ENCODE measurements at regions not wholly inside any gene's neighbourhood (a gene's known extent, or its start where the extent isn't known, plus 50 kb on each side); places are given as distances from the start of the nearest gene placed in this dataset.

- H4K20me1 ChIP-seq (ENCODE audit: insufficient read depth) = no peaks in the 10 kb centered on the region
- H3K4me2 ChIP-seq (ENCODE audit: low read length) = no peak overlapping the region
- H3F3A ChIP-seq (ENCODE audit: insufficient read depth, low read length, poor library complexity, severe bottlenecking) = no peaks in the 10 kb centered on the region
- no peaks in the 10 kb centered on the region for H3K27me3 ChIP-seq (ENCODE audit: insufficient read depth, low read depth, low read length)
- no peaks in the 10 kb centered on the region for H3K79me2 ChIP-seq (replicated peaks; ENCODE audit: insufficient read depth, low read length)
- H3K9me2 ChIP-seq (ENCODE audit: insufficient read depth, low read length) = no peaks in the 10 kb centered on the region
- H3K9me3 ChIP-seq (ENCODE audit: low read length) = peaks cover 3% of the 10 kb centered on the region
- H3K9ac ChIP-seq (ENCODE audit: low read length) = no peak overlapping the region
- H2AFZ ChIP-seq (ENCODE audit: low read depth, low read length) = no peak overlapping the region
- no peak overlapping the region for H3K4me3 ChIP-seq (ENCODE audit: low read length)
- TF ChIP-seq SMC3 (conservative IDR thresholded peaks at IDR 0.05; ENCODE audit: poor library complexity) = no peak
- no peak for TF ChIP-seq TAF1 (IDR thresholded peaks at IDR 0.05; ENCODE audit: low read depth)
- no peak for TF ChIP-seq REST (IDR thresholded peaks at IDR 0.05; ENCODE audit: borderline replicate concordance)
- TF ChIP-seq EZH2 (IDR thresholded peaks at IDR 0.05; ENCODE audit: borderline replicate concordance, insufficient read depth, low read length, poor library complexity, severe bottlenecking) = no peak
- no peak for TF ChIP-seq MXI1 (conservative IDR thresholded peaks at IDR 0.05; ENCODE audit: poor library complexity, severe bottlenecking)
- TF ChIP-seq POLR2AphosphoS5 (IDR thresholded peaks at IDR 0.05) = no peak
- no peak for TF ChIP-seq RAD21 (conservative IDR thresholded peaks at IDR 0.05)
- TF ChIP-seq CTCF (IDR thresholded peaks at IDR 0.05; ENCODE audit: poor library complexity, severe bottlenecking) = no peak
- no peak for TF ChIP-seq EP300 (conservative IDR thresholded peaks at IDR 0.05; ENCODE audit: poor library complexity, severe bottlenecking)
- H3K27ac ChIP-seq (ENCODE audit: low read length) = no peak overlapping the region
- H3K36me3 ChIP-seq (ENCODE audit: insufficient read depth, low read length) = no peaks in the 10 kb centered on the region
These were observed 1091.5 kb upstream of the ALCAM start for GRCh38 chr3:104275199-104275598.

- Histone ChIP-seq H4K20me1 (ENCODE audit: insufficient read depth) (no peaks in the 10 kb centered on the region), H3K9me3 (ENCODE audit: low read length) (peaks cover 3% of the 10 kb centered on the region), H3K36me3 (ENCODE audit: insufficient read depth, low read length) (no peaks in the 10 kb centered on the region), H2AFZ (ENCODE audit: low read depth, low read length) (no peak overlapping the region), H3K4me2 (ENCODE audit: low read length) (no peak overlapping the region), H3K79me2 (replicated peaks; ENCODE audit: insufficient read depth, low read length) (no peaks in the 10 kb centered on the region), H3F3A (ENCODE audit: insufficient read depth, low read length, poor library complexity, severe bottlenecking) (no peaks in the 10 kb centered on the region), H3K9me2 (ENCODE audit: insufficient read depth, low read length) (no peaks in the 10 kb centered on the region), H3K27ac (ENCODE audit: low read length) (no peak overlapping the region), H3K4me3 (ENCODE audit: low read length) (no peak overlapping the region), H3K27me3 (ENCODE audit: insufficient read depth, low read depth, low read length) (no peaks in the 10 kb centered on the region), H3K9ac (ENCODE audit: low read length) (no peak overlapping the region)
- no peak for TF ChIP-seq MXI1 (conservative IDR thresholded peaks at IDR 0.05; ENCODE audit: poor library complexity, severe bottlenecking)
- no peak for TF ChIP-seq POLR2AphosphoS5 (IDR thresholded peaks at IDR 0.05)
- no peak for TF ChIP-seq EP300 (conservative IDR thresholded peaks at IDR 0.05; ENCODE audit: poor library complexity, severe bottlenecking)
- no peak for TF ChIP-seq TAF1 (IDR thresholded peaks at IDR 0.05; ENCODE audit: low read depth)
These were observed 1087.1 kb upstream of the ALCAM start for GRCh38 chr3:104279617-104280016.

- H2AFZ ChIP-seq (ENCODE audit: low read depth, low read length) = no peak overlapping the region
- no peak overlapping the region for H3K4me3 ChIP-seq (ENCODE audit: low read length)
- H3K4me2 ChIP-seq (ENCODE audit: low read length) = no peak overlapping the region
- H3K27ac ChIP-seq (ENCODE audit: low read length) = no peak overlapping the region
- no peaks in the 10 kb centered on the region for H4K20me1 ChIP-seq (ENCODE audit: insufficient read depth)
- no peaks in the 10 kb centered on the region for H3K27me3 ChIP-seq (ENCODE audit: insufficient read depth, low read depth, low read length)
- H3K79me2 ChIP-seq (replicated peaks; ENCODE audit: insufficient read depth, low read length) = no peaks in the 10 kb centered on the region
- no peaks in the 10 kb centered on the region for H3F3A ChIP-seq (ENCODE audit: insufficient read depth, low read length, poor library complexity, severe bottlenecking)
- no peak overlapping the region for H3K9ac ChIP-seq (ENCODE audit: low read length)
- peaks cover 3% of the 10 kb centered on the region for H3K9me3 ChIP-seq (ENCODE audit: low read length)
- H3K36me3 ChIP-seq (ENCODE audit: insufficient read depth, low read length) = no peaks in the 10 kb centered on the region
- H3K9me2 ChIP-seq (ENCODE audit: insufficient read depth, low read length) = no peaks in the 10 kb centered on the region
- TF ChIP-seq MXI1 (conservative IDR thresholded peaks at IDR 0.05; ENCODE audit: poor library complexity, severe bottlenecking) (no peak), CTCF (IDR thresholded peaks at IDR 0.05; ENCODE audit: poor library complexity, severe bottlenecking) (no peak), EP300 (conservative IDR thresholded peaks at IDR 0.05; ENCODE audit: poor library complexity, severe bottlenecking) (no peak), SMC3 (conservative IDR thresholded peaks at IDR 0.05; ENCODE audit: poor library complexity) (no peak), EZH2 (IDR thresholded peaks at IDR 0.05; ENCODE audit: borderline replicate concordance, insufficient read depth, low read length, poor library complexity, severe bottlenecking) (no peak), REST (IDR thresholded peaks at IDR 0.05; ENCODE audit: borderline replicate concordance) (no peak), TAF1 (IDR thresholded peaks at IDR 0.05; ENCODE audit: low read depth) (no peak), RAD21 (conservative IDR thresholded peaks at IDR 0.05) (no peak), POLR2AphosphoS5 (IDR thresholded peaks at IDR 0.05) (no peak)
These were observed 1085.0 kb upstream of the ALCAM start for GRCh38 chr3:104281713-104282112.
